SK-N-SH (cell line): ENCODE measurements at regions not wholly inside any gene's neighbourhood (a gene's known extent, or its start where the extent isn't known, plus 50 kb on each side); places are given as distances from the start of the nearest gene placed in this dataset.
"Not testable (repeated sequence)": the region's sequence is repeated elsewhere in the genome, so short reads cannot be mapped to it uniquely, and the experiment has no call there.

ENCODE experiments used
- CHD2 ChIP-seq: fragments of 150-350 bp; IDR thresholded peaks from 2 replicates; pipeline ENCODE4 v1.6.1; 2018; ENCODE audit warnings: low read length; ENCODE audit not compliant: partially characterized antibody
- EP300 ChIP-seq, 2 experiments: IDR thresholded peaks; 2 replicates each; pipeline versions ENCODE4 v1.4.0 to v1.6.1; 2012; ENCODE audit warnings: borderline replicate concordance in 1 of 2, low read depth in 1 of 2, low read length in 1 of 2
- EZH2phosphoT487 ChIP-seq: fragments of 200-600 bp; sonication (generic); IDR thresholded peaks from 2 replicates; pipeline ENCODE4 v1.6.1; 2017; ENCODE audit warnings: low read depth, mixed run types, mild to moderate bottlenecking, antibody characterized with exemption, moderate library complexity, borderline replicate concordance
- FOXM1 ChIP-seq: IDR thresholded peaks from 2 replicates; pipeline ENCODE4 v1.4.0; 2012; ENCODE audit warnings: low read depth, mild to moderate bottlenecking
- POLR2AphosphoS5 ChIP-seq: IDR thresholded peaks from 2 replicates; pipeline ENCODE4 v1.6.1; 2012; ENCODE audit warnings: low read depth, low read length
- RCOR1 ChIP-seq: fragments of 150-350 bp; IDR thresholded peaks from 2 replicates; pipeline ENCODE4 v1.6.1; 2017; ENCODE audit warnings: antibody characterized with exemption, low read length
- SIN3A ChIP-seq: IDR thresholded peaks from 2 replicates; pipeline ENCODE4 v1.6.1; 2012; ENCODE audit warnings: low read depth, mild to moderate bottlenecking, low read length, moderate library complexity, borderline replicate concordance
- SMC3 ChIP-seq: IDR thresholded peaks from 2 replicates; pipeline ENCODE4 v1.6.1; 2012; ENCODE audit warnings: low read depth, low read length, improper control_type of control experiment
- YY1 ChIP-seq: IDR thresholded peaks from 2 replicates; pipeline ENCODE4 v1.4.0; 2012; ENCODE audit warnings: low read depth, mild to moderate bottlenecking
- TF ChIP-seq, protein P1 (sequence below): IDR thresholded peaks from 2 replicates; pipeline ENCODE4; 2012
- TF ChIP-seq, protein P2 (sequence below): fragments of 200-600 bp; sonication (generic); IDR thresholded peaks from 2 replicates; pipeline ENCODE4 v1.6.1; 2017; ENCODE audit warnings: antibody characterized with exemption, mild to moderate bottlenecking, moderate library complexity

DNA sequence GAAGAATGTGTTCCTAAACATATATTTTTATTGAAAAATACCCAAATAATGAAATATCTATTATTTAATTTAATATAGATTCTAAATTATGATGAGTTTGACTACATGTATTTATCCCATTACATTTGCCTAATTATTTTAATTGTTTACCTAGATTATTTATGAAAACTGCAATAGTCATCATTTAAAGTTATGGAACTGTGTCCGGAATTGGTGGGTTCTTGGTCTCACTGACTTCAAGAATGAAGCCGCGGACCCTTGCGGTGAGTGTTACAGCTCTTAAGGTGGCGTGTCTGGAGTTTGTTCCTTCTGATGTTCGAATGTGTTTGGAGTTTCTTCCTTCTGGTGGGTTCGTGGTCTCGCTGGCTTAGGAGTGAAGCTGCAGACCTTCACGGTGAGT is 96.5 kb downstream of the CHCHD4 start:
- TF ChIP-seq, protein P1, sequence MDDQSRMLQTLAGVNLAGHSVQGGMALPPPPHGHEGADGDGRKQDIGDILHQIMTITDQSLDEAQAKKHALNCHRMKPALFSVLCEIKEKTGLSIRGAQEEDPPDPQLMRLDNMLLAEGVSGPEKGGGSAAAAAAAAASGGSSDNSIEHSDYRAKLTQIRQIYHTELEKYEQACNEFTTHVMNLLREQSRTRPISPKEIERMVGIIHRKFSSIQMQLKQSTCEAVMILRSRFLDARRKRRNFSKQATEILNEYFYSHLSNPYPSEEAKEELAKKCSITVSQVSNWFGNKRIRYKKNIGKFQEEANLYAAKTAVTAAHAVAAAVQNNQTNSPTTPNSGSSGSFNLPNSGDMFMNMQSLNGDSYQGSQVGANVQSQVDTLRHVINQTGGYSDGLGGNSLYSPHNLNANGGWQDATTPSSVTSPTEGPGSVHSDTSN: not testable (repeated sequence)
- TF ChIP-seq, protein P2, sequence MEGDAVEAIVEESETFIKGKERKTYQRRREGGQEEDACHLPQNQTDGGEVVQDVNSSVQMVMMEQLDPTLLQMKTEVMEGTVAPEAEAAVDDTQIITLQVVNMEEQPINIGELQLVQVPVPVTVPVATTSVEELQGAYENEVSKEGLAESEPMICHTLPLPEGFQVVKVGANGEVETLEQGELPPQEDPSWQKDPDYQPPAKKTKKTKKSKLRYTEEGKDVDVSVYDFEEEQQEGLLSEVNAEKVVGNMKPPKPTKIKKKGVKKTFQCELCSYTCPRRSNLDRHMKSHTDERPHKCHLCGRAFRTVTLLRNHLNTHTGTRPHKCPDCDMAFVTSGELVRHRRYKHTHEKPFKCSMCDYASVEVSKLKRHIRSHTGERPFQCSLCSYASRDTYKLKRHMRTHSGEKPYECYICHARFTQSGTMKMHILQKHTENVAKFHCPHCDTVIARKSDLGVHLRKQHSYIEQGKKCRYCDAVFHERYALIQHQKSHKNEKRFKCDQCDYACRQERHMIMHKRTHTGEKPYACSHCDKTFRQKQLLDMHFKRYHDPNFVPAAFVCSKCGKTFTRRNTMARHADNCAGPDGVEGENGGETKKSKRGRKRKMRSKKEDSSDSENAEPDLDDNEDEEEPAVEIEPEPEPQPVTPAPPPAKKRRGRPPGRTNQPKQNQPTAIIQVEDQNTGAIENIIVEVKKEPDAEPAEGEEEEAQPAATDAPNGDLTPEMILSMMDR: not testable (repeated sequence)
- TF ChIP-seq POLR2AphosphoS5; EP300 (IDR thresholded peaks at IDR 0.05; ENCODE audit: borderline replicate concordance in 1 of 2, low read depth in 1 of 2, low read length in 1 of 2); YY1; FOXM1; EZH2phosphoT487; SMC3; CHD2; SIN3A; RCOR1: not testable (repeated sequence)
